ENCODE measurements at regions not wholly inside any gene's neighbourhood (a gene's known extent, or its start where the extent isn't known, plus 50 kb on each side); places are given as distances from the start of the nearest gene placed in this dataset.

- Histone ChIP-seq H3K9ac (no peak overlapping the region), H3K4me2 (ENCODE audit: low read length) (no peak overlapping the region), H2AFZ (no peak overlapping the region), H3K4me1 (no peaks in the 10 kb centered on the region), H3K4me3 (ENCODE audit: low read depth, low read length) (no peak overlapping the region), H3K36me3 (ENCODE audit: control insufficient read depth, insufficient read depth, low read length) (no peaks in the 10 kb centered on the region), H3K27ac (no peak overlapping the region), H3K79me2 (no peaks in the 10 kb centered on the region), H3K27me3 (ENCODE audit: control insufficient read depth, insufficient read depth, low read length) (no peaks in the 10 kb centered on the region), H3K9me3 (ENCODE audit: control insufficient read depth, low read length) (no peaks in the 10 kb centered on the region)
- TF ChIP-seq CTCF (IDR thresholded peaks at IDR 0.05) = no peak
These were observed 55.3 kb upstream of the PRPS1 start for GRCh38 chrX:107573016-107573415.

GRCh38 chrX:107574054-107574683 lies 54.1 kb upstream of the PRPS1 start:
- no peak for TF ChIP-seq CTCF (IDR thresholded peaks at IDR 0.05)
- Histone ChIP-seq H3K27me3 (ENCODE audit: control insufficient read depth, insufficient read depth, low read length) (no peaks in the 10 kb centered on the region), H3K27ac (no peak overlapping the region)

GRCh38 chrX:107574711-107575110 lies 53.6 kb upstream of the PRPS1 start:
- no peaks in the 10 kb centered on the region for H3K36me3 ChIP-seq (ENCODE audit: control insufficient read depth, insufficient read depth, low read length)
- no peaks in the 10 kb centered on the region for H3K79me2 ChIP-seq
- H3K27ac ChIP-seq = no peak overlapping the region
- no peaks in the 10 kb centered on the region for H3K27me3 ChIP-seq (ENCODE audit: control insufficient read depth, insufficient read depth, low read length)
- H3K4me2 ChIP-seq (ENCODE audit: low read length) = no peak overlapping the region
- no peak overlapping the region for H2AFZ ChIP-seq
- H3K4me1 ChIP-seq = no peaks in the 10 kb centered on the region
- no peak overlapping the region for H3K4me3 ChIP-seq (ENCODE audit: low read depth, low read length)
- no peaks in the 10 kb centered on the region for H3K9me3 ChIP-seq (ENCODE audit: control insufficient read depth, low read length)
- TF ChIP-seq CTCF (IDR thresholded peaks at IDR 0.05) = no peak
- no peak overlapping the region for H3K9ac ChIP-seq

More at GRCh38 chrX:107574054-107574683, 54.1 kb upstream of the PRPS1 start:
- Histone ChIP-seq H3K4me3 (ENCODE audit: low read depth, low read length) (no peak overlapping the region), H3K9ac (no peak overlapping the region), H3K36me3 (ENCODE audit: control insufficient read depth, insufficient read depth, low read length) (no peaks in the 10 kb centered on the region), H3K9me3 (ENCODE audit: control insufficient read depth, low read length) (no peaks in the 10 kb centered on the region), H2AFZ (no peak overlapping the region), H3K4me1 (no peaks in the 10 kb centered on the region), H3K79me2 (no peaks in the 10 kb centered on the region), H3K4me2 (ENCODE audit: low read length) (no peak overlapping the region)

- H3K4me2 ChIP-seq (ENCODE audit: low read length) = no peak overlapping the region
- no peak overlapping the region for H3K27ac ChIP-seq
- H3K4me3 ChIP-seq (ENCODE audit: low read depth, low read length) = no peak overlapping the region
- no peaks in the 10 kb centered on the region for H3K9me3 ChIP-seq (ENCODE audit: control insufficient read depth, low read length)
- no peak overlapping the region for H2AFZ ChIP-seq
- no peaks in the 10 kb centered on the region for H3K79me2 ChIP-seq
- no peak overlapping the region for H3K9ac ChIP-seq
- TF ChIP-seq CTCF (IDR thresholded peaks at IDR 0.05) = no peak
- no peaks in the 10 kb centered on the region for H3K4me1 ChIP-seq
- no peaks in the 10 kb centered on the region for H3K27me3 ChIP-seq (ENCODE audit: control insufficient read depth, insufficient read depth, low read length)
- H3K36me3 ChIP-seq (ENCODE audit: control insufficient read depth, insufficient read depth, low read length) = no peaks in the 10 kb centered on the region
These were observed 51.9 kb upstream of the PRPS1 start for GRCh38 chrX:107576392-107576791.

- Histone ChIP-seq H3K79me2 (no peaks in the 10 kb centered on the region), H3K36me3 (ENCODE audit: control insufficient read depth, insufficient read depth, low read length) (no peaks in the 10 kb centered on the region), H3K4me2 (ENCODE audit: low read length) (no peak overlapping the region), H3K27me3 (ENCODE audit: control insufficient read depth, insufficient read depth, low read length) (no peaks in the 10 kb centered on the region), H3K4me3 (ENCODE audit: low read depth, low read length) (no peak overlapping the region), H3K27ac (no peak overlapping the region), H3K9me3 (ENCODE audit: control insufficient read depth, low read length) (no peaks in the 10 kb centered on the region), H3K9ac (no peak overlapping the region), H2AFZ (no peak overlapping the region), H3K4me1 (no peaks in the 10 kb centered on the region)
- TF ChIP-seq CTCF (IDR thresholded peaks at IDR 0.05) = no peak
These were observed 51.5 kb upstream of the PRPS1 start for GRCh38 chrX:107576841-107577240.

Measured in parathyroid adenoma (tissue), 2 donors.